Neural cell (in vitro differentiated cells): ENCODE measurements at regions not wholly inside any gene's neighbourhood (a gene's known extent, or its start where the extent isn't known, plus 50 kb on each side); places are given as distances from the start of the nearest gene placed in this dataset.

Experiments
- H2AFZ ChIP-seq: fragments of 200-600, 300-800 bp; sonication (generic), shearing (Covaris generic); 2 replicates; pipeline ENCODE4 v1.6.0; 2014; ENCODE audit warnings: low read depth, mild to moderate bottlenecking, antibody characterized with exemption, low read length, moderate library complexity
- H3F3A ChIP-seq: fragments of 200-600 bp; shearing (Covaris generic); 2 replicates; pipeline ENCODE4 v1.6.1; 2016; ENCODE audit warnings: mild to moderate bottlenecking, moderate library complexity, mixed read lengths, antibody characterized with exemption, low read length; ENCODE audit not compliant: insufficient read depth, poor library complexity, severe bottlenecking
- H3K27ac ChIP-seq: fragments of 200-600, 300-800 bp; sonication (generic), shearing (Covaris generic); 2 replicates; pipeline ENCODE4 v1.5.1; 2014; ENCODE audit warnings: mild to moderate bottlenecking, low read length, moderate library complexity
- H3K27me3 ChIP-seq: fragments of 300-800, 200-600 bp; sonication (generic), shearing (Covaris generic); 2 replicates; pipeline ENCODE4 v1.6.0; 2014; ENCODE audit warnings: mild to moderate bottlenecking, low read depth, low read length, moderate library complexity; ENCODE audit not compliant: insufficient read depth
- H3K36me3 ChIP-seq: fragments of 300-800, 200-600 bp; sonication (generic), shearing (Covaris generic); 2 replicates; pipeline ENCODE4 v1.5.1; 2014; ENCODE audit warnings: mild to moderate bottlenecking, antibody characterized with exemption, low read length, moderate library complexity; ENCODE audit not compliant: insufficient read depth
- H3K4me2 ChIP-seq: fragments of 300-800, 200-600 bp; sonication (generic), shearing (Covaris generic); 2 replicates; pipeline ENCODE4 v1.6.0; 2014; ENCODE audit warnings: mild to moderate bottlenecking, low read length
- H3K4me3 ChIP-seq: fragments of 300-800, 200-600 bp; sonication (generic), shearing (Covaris generic); 2 replicates; pipeline ENCODE4 v1.5.1; 2014; ENCODE audit warnings: mild to moderate bottlenecking, low read length, moderate library complexity
- H3K79me2 ChIP-seq: fragments of 200-600 bp; shearing (Covaris generic); replicated peaks from 2 replicates; pipeline ENCODE4 v1.6.0; 2014; ENCODE audit warnings: mild to moderate bottlenecking, low read length, moderate library complexity; ENCODE audit not compliant: insufficient read depth
- H3K9ac ChIP-seq: fragments of 300-800, 200-600 bp; sonication (generic), shearing (Covaris generic); 2 replicates; pipeline ENCODE4 v1.6.1; 2016; ENCODE audit warnings: mild to moderate bottlenecking, low read length, mixed read lengths
- H3K9me2 ChIP-seq: fragments of 200-600 bp; shearing (Covaris generic); 2 replicates; pipeline ENCODE4 v1.6.1; 2016; ENCODE audit warnings: mild to moderate bottlenecking, low read length, mixed read lengths; ENCODE audit not compliant: insufficient read depth
- H3K9me3 ChIP-seq: fragments of 200-600, 300-800 bp; sonication (generic), shearing (Covaris generic); 2 replicates; pipeline ENCODE4 v1.6.1; 2016; ENCODE audit warnings: mild to moderate bottlenecking, mixed run types, low read length, moderate library complexity, mixed read lengths
- H4K20me1 ChIP-seq: fragments of 200-600 bp; shearing (Covaris generic); 2 replicates; pipeline ENCODE4 v1.6.1; 2016; ENCODE audit warnings: mild to moderate bottlenecking, mixed run types; ENCODE audit not compliant: insufficient read depth
- EP300 ChIP-seq: fragments of 450-650 bp; conservative IDR thresholded peaks from 2 replicates; pipeline ENCODE4 v1.6.1; 2014; ENCODE audit warnings: antibody characterized with exemption, mild to moderate bottlenecking, moderate library complexity; ENCODE audit not compliant: poor library complexity, severe bottlenecking
- EZH2 ChIP-seq: fragments of 200-600, 300-800 bp; shearing (Covaris generic), sonication (generic); IDR thresholded peaks from 2 replicates; pipeline ENCODE4 v1.6.1; 2014; ENCODE audit warnings: antibody characterized with exemption, low read length, borderline replicate concordance, mild to moderate bottlenecking; ENCODE audit not compliant: insufficient read depth, poor library complexity, severe bottlenecking
- MXI1 ChIP-seq: fragments of 450-650 bp; conservative IDR thresholded peaks from 2 replicates; pipeline ENCODE4 v1.6.1; 2014; ENCODE audit warnings: antibody characterized with exemption, mild to moderate bottlenecking; ENCODE audit not compliant: poor library complexity, severe bottlenecking
- POLR2AphosphoS5 ChIP-seq: IDR thresholded peaks from 2 replicates; pipeline ENCODE4 v1.6.1; 2012
- RAD21 ChIP-seq: fragments of 450-650 bp; conservative IDR thresholded peaks from 2 replicates; pipeline ENCODE4 v1.6.1; 2014; ENCODE audit warnings: antibody characterized with exemption, mild to moderate bottlenecking, moderate library complexity
- SMC3 ChIP-seq: fragments of 450-650 bp; conservative IDR thresholded peaks from 2 replicates; pipeline ENCODE4 v1.6.1; 2014; ENCODE audit warnings: antibody characterized with exemption, mild to moderate bottlenecking, moderate library complexity; ENCODE audit not compliant: poor library complexity
- TAF1 ChIP-seq: IDR thresholded peaks from 2 replicates; pipeline ENCODE4 v1.6.1; 2012; ENCODE audit warnings: low read depth
- TF ChIP-seq, protein P1 (sequence below): IDR thresholded peaks from 2 replicates; pipeline ENCODE4 v1.6.1; 2012; ENCODE audit warnings: borderline replicate concordance
- TF ChIP-seq, protein P2 (sequence below): fragments of 450-650 bp; IDR thresholded peaks from 2 replicates; pipeline ENCODE4 v1.5.1; 2014; ENCODE audit warnings: antibody characterized with exemption, mild to moderate bottlenecking, moderate library complexity; ENCODE audit not compliant: poor library complexity, severe bottlenecking

DNA sequence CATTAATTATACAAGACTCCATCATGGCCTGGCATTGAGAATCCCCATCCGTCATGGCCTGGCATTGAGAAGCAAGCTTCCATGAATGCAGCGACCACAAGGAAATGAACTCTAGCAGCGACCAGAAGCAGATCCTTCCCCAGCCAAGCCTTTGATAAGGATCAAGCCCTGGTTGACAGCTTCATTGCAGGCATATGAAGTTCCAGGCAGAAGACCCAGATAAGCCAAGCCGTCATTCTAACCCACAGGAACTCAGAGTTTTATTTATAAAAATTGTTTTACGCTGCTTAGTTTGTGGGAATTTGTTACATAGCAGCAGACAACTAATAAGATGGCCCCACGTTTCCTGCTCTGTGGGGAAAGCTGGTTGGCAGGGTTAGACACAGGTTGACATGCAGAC, 642.3 kb downstream of the GATA3 start:
- no peaks in the 10 kb centered on the region for H3F3A ChIP-seq
- no peak overlapping the region for H2AFZ ChIP-seq
- H3K79me2 ChIP-seq = no peaks in the 10 kb centered on the region
- no peak overlapping the region for H3K9ac ChIP-seq
- no peaks in the 10 kb centered on the region for H4K20me1 ChIP-seq
- H3K27me3 ChIP-seq = no peaks in the 10 kb centered on the region
- TF ChIP-seq MXI1 (no peak), SMC3 (no peak), POLR2AphosphoS5 (no peak), RAD21 (no peak), EZH2 (no peak), EP300 (no peak), TAF1 (no peak)
- TF ChIP-seq, protein P1, sequence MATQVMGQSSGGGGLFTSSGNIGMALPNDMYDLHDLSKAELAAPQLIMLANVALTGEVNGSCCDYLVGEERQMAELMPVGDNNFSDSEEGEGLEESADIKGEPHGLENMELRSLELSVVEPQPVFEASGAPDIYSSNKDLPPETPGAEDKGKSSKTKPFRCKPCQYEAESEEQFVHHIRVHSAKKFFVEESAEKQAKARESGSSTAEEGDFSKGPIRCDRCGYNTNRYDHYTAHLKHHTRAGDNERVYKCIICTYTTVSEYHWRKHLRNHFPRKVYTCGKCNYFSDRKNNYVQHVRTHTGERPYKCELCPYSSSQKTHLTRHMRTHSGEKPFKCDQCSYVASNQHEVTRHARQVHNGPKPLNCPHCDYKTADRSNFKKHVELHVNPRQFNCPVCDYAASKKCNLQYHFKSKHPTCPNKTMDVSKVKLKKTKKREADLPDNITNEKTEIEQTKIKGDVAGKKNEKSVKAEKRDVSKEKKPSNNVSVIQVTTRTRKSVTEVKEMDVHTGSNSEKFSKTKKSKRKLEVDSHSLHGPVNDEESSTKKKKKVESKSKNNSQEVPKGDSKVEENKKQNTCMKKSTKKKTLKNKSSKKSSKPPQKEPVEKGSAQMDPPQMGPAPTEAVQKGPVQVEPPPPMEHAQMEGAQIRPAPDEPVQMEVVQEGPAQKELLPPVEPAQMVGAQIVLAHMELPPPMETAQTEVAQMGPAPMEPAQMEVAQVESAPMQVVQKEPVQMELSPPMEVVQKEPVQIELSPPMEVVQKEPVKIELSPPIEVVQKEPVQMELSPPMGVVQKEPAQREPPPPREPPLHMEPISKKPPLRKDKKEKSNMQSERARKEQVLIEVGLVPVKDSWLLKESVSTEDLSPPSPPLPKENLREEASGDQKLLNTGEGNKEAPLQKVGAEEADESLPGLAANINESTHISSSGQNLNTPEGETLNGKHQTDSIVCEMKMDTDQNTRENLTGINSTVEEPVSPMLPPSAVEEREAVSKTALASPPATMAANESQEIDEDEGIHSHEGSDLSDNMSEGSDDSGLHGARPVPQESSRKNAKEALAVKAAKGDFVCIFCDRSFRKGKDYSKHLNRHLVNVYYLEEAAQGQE = no peak
- TF ChIP-seq, protein P2, sequence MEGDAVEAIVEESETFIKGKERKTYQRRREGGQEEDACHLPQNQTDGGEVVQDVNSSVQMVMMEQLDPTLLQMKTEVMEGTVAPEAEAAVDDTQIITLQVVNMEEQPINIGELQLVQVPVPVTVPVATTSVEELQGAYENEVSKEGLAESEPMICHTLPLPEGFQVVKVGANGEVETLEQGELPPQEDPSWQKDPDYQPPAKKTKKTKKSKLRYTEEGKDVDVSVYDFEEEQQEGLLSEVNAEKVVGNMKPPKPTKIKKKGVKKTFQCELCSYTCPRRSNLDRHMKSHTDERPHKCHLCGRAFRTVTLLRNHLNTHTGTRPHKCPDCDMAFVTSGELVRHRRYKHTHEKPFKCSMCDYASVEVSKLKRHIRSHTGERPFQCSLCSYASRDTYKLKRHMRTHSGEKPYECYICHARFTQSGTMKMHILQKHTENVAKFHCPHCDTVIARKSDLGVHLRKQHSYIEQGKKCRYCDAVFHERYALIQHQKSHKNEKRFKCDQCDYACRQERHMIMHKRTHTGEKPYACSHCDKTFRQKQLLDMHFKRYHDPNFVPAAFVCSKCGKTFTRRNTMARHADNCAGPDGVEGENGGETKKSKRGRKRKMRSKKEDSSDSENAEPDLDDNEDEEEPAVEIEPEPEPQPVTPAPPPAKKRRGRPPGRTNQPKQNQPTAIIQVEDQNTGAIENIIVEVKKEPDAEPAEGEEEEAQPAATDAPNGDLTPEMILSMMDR = no peak
- no peak overlapping the region for H3K27ac ChIP-seq
- no peaks in the 10 kb centered on the region for H3K36me3 ChIP-seq
- H3K9me2 ChIP-seq = no peaks in the 10 kb centered on the region
- H3K9me3 ChIP-seq = no peaks in the 10 kb centered on the region
- H3K4me2 ChIP-seq = no peak overlapping the region
- no peak overlapping the region for H3K4me3 ChIP-seq

DNA sequence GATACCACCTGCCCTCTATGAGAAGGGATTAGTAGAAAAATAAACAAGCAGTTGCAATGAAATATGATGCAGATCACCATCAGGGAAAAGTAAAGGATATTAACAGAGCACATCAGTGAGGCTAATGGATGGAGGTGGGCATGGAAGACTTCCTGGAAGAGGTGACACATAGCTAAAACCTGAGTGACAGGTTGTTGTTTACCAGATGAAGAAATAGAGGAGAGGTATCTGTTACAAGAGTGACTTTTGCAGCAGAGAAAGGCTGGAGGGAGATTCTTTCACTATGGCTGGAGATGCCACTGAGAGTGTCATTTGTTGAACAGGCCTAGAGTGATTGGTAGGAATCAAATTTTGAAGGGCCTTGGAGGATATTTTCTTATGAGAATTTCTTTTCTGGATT, 646.2 kb downstream of the GATA3 start:
- H3K9ac ChIP-seq = no peak overlapping the region
- H3K9me3 ChIP-seq = no peaks in the 10 kb centered on the region
- no peaks in the 10 kb centered on the region for H3K27me3 ChIP-seq
- TF ChIP-seq, protein P2 = no peak
- TF ChIP-seq TAF1 = no peak
- no peaks in the 10 kb centered on the region for H4K20me1 ChIP-seq
- H3K4me2 ChIP-seq = no peak overlapping the region
- H3K27ac ChIP-seq = no peak overlapping the region
- H3F3A ChIP-seq = no peaks in the 10 kb centered on the region
- no peaks in the 10 kb centered on the region for H3K9me2 ChIP-seq
- H3K4me3 ChIP-seq = no peak overlapping the region
- H3K36me3 ChIP-seq = no peaks in the 10 kb centered on the region
- no peaks in the 10 kb centered on the region for H3K79me2 ChIP-seq
- no peak overlapping the region for H2AFZ ChIP-seq
